GM18511 (cell line): ENCODE measurements at regions not wholly inside any gene's neighbourhood (a gene's known extent, or its start where the extent isn't known, plus 50 kb on each side); places are given as distances from the start of the nearest gene placed in this dataset.

Experiments
- ATAC-seq: cut with Tn5 transposase; IDR thresholded peaks from one replicate; pipeline ENCODE4 v1.9.1; 2021; ENCODE audit warnings: mild to moderate bottlenecking, moderate library complexity; ENCODE audit not compliant: unreplicated experiment

DNA sequence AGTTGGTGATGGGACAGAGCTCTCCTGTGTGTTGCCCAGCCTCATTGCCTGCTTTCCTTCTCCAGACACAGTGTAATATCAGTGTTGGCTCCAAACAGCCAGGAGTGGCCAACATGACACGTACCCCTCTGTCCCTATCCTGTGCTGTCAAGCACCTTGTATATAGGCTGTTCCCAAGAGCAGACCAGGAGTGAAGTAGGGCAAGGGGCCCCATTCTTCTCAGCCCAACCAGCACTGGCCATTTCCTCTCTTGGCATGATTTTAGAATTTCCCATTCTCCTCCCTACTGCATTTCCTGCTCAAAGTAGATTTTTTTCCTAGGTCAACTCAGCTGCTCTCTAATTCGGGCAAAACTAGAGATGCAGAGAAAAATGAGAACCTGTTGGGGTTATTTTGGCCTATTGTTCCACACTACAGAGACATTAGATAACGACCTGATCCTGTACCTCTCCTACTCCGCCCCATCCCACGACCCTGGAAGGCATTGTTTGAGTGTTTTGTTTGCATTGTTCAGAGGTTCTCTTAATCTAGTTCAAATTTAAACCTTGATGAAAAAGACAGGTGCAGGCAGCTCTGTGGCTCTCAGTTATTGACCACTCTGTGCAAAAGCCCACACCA, 95.6 kb downstream of the RASSF10 start:
- no peak for ATAC-seq

DNA sequence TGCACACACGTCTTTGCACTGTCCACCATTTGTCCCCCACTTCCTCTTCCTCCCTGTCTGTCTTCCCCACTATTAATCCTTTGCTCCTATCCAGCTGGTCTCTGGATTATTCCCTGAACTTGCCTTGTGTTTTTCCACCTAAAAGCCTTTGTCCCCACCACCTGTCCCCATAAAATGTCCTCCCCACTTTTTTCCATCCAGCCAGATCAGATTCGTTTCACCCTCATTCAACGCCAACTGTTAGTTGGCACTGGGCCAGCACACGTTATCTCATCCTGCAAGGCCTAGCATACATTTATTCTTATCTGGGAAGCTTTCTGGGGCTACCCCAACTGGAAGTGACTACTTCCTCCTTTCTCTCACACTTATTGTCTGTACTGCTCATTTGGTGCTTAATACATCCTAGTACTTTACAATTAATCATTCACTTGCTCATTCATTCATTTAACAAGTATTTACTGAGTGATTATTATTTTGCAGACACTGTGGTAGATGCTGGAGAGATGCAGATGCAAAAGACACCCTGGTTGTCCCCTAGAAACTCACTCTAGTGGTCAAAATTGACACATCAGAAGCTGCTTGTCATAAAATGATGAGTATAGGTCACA, 96.2 kb downstream of the RASSF10 start:
- ATAC-seq: peak; percentile 82

DNA sequence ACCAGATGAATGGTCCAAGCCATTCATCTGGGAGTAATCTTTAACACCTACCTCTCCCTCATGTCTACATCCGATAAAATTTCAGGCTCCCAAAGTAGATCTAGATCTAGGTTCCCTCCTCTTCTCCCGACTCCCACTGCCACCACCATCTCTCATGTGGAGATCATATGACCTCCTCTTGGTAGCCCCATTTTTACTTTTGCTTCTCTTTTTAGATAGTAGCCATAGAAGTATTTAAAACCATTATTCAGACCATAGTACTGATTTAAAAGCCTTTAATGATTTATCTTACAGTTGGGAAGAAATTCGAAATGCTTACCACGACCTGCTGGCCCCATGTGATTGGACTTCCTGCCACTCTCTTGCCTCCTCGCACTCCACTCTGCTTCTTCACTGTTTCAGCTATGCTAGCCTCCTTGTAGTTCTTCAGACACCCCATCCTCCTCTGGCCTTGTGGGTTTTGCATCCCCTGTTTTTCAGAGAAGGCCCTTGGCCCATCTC, 98.5 kb downstream of the RASSF10 start:
- no peak for ATAC-seq

GRCh38 chr11:13108416-13108815, 99.3 kb downstream of the RASSF10 start:
- ATAC-seq: no peak

DNA sequence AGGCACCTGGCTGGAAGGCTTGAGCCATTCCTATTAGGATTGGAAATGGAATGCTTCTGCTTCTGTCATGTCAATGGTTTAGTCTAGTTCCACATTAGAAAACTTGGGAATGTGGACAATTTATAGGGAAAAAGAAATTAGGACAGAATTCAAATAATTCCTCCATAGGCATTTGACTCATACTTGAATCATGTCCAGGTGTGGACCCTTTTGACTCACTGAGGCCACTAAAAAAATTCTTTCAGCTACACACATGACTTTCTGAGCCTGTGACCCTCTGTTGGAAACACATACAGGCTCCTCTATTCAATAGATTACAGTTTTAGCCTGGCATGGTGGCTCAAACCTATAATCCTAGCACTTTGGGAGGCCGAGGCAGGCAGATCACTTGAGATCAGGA, 100.5 kb downstream of the RASSF10 start:
- no peak for ATAC-seq

GRCh38 chr11:13110145-13110544, 101.0 kb downstream of the RASSF10 start:
- ATAC-seq: no peak

DNA sequence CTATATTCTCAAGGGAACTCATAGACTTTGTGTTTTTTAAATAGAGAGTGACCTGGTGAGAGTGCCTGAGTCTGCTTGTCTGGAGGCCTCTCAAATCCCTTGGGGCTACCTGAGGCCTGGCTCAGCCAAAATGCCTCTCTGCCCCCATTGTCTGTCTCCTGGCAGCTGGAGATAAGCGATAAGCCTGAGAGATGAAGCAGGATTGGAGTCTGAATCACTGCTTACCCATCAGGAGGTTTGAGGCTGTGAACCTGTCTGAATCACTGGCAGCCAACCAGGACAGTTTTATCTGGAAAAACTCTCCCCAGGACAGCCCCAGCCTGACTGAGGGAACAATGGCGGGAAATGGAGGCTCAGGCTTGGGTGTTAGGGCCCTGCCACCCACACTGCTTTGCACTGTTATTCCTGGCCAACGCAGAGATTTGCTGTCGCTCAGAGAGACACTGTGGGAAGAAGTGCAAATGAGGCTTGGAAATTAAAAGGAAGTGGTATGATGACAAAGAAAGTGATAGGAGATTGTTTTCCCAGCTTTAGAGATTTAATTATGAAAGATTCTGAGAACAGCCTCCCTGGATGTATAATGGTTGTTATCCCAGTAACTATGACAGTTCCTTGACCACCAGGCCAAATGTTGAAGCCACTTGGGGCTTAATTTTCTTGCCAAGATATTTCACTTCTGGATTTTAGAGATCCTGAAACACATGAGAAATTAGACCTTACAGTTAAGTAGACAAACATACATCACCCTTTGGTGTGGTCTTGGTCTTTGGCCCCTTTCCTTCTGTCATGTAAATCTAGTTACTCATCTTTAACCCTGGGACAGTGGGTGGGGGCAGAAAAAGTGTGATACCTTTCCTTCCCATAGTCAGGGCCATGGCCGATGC, 102.1 kb downstream of the RASSF10 start:
- peak; percentile 55 for ATAC-seq

DNA sequence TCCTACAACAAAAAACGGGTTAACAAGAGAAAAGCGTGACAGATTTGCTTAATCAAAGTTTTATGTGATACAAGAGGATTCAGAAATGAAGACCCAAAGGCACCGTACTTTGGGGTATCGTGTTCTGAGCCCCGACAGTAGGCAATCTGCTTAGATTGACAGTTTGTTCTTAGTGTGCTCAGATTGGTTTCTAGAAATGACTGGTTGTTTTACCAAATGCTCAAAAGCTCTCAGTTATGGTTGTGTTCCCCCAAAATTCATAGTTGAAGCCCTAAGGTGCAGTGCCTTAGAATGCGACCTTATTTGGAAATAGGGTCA, 102.7 kb downstream of the RASSF10 start:
- no peak for ATAC-seq

- peak; percentile 51 for ATAC-seq
These were observed 105.7 kb downstream of the RASSF10 start for GRCh38 chr11:13114566-13115379.

DNA sequence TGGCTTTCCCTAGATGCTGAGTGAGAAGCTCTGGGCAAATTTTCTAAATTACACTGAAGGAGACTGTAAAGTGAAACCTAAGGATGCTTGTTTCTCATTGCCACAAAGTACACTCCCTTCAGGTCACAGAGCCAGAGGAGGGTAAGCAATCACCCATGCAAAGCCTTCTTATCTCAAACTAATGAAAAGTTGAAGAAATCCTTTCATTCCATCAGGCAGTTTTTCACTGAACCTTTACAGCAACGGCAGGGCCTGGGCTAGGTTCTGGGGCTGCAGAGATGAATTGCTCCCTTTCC, 106.2 kb downstream of the RASSF10 start:
- ATAC-seq: no peak

- ATAC-seq: no peak
These were observed 107.4 kb downstream of the RASSF10 start for GRCh38 chr11:13116491-13116890.

- no peak for ATAC-seq
These were observed 108.2 kb downstream of the RASSF10 start for GRCh38 chr11:13117344-13117743.

DNA sequence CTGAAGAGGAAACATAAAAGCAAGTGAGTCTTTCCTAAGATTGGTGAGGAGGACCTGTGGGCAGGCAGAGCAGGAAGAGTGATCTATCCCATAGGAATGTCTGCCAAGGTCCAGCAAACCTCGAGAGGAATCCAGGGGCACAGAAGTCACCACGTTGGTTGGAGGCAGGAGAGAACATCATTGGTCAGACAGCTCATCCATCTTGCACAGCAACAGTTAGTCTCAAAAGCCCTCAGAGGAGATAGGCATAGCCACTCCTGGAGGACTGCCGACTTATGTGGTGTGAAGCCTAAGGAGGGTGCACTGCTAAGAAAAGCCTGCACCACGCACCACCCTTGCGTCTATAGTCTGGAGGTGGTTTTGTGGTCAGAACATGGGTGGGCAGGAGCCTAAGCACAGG, 109.1 kb downstream of the RASSF10 start:
- ATAC-seq: no peak

DNA sequence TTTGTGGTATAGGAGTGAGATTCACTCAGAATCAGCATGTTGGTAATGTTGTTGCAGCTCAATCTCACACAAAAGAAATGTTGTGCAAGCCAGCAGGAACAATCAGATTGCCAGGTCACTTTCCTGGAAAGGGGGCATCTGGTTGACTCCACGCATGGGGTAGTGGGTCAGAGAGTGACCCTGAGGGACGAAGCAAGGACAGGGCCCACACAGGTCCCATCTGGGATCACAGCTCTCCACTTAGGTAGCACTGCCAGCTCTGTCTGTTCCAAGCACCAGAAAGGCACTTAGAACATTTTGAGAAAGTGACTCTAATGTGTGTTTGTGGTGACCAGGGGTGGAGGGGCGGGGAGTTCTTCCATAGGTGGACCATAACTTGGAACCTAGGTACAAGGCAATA, 109.5 kb downstream of the RASSF10 start:
- no peak for ATAC-seq

DNA sequence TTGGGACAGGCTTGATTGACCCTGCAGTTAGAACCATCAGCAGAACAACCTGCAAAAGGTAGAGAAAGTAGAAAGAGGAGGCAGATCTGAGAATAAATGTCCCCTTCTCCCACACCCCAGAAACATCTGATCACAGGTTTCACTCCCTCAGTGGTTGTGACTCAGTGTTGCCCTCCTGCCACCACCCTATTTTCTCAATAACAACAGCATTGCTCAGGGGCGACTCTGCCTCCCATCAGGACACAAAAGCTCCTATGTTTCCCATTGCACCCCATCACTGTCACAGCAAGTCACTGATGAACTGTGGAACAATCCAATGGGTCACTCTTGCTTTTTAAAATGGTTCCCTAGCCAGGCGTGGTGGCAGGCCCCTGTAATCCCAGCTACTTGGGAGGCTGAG, 110.2 kb downstream of the RASSF10 start:
- ATAC-seq: no peak

- ATAC-seq: no peak
These were observed 110.9 kb downstream of the RASSF10 start for GRCh38 chr11:13119941-13120520.

DNA sequence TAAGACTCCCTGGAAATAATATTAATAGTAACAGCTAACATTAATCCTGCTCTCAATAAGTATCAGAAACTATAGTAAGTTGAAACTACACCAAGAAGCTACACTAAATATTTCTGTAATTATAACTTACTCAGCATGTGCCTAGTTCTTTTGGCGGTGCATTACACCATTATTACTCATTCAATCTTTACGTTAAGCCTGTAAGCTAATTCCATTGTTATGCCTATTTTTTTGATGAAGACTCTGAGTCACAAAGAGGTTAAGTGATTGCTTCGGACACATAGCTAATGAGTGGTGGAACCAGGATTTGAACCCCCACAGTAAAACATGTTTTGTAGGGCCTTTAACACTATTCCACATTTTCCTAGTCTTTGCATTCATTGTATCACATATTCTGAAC, 111.6 kb downstream of the RASSF10 start:
- no peak for ATAC-seq

GRCh38 chr11:13126430-13126829, 117.3 kb downstream of the RASSF10 start:
- no peak for ATAC-seq

DNA sequence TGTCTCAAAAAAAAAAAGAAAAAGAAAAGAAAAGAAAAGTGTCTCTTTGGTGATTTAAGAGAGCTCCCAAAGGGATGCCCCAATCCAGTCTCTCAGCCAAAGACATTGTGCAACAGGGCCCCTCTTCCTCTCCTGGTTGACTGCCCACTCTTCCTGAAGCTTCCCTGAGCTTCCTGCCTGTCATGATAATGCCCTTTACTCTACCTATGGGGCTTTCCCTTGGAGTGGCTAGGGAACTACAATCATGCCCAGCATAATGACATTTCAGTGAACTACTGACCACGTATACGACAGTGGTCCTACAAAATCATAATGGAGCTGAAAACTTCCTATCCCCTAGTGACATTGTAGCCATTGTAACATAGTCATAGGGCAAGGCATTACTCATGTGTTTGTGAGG, 118.0 kb downstream of the RASSF10 start:
- ATAC-seq: no peak

- no peak for ATAC-seq
These were observed 119.2 kb downstream of the RASSF10 start for GRCh38 chr11:13128354-13128753.

- no peak for ATAC-seq
These were observed 125.0 kb downstream of the RASSF10 start for GRCh38 chr11:13134066-13134465.
